ENCODE measurements at regions not wholly inside any gene's neighbourhood (a gene's known extent, or its start where the extent isn't known, plus 50 kb on each side); places are given as distances from the start of the nearest gene placed in this dataset.

DNA sequence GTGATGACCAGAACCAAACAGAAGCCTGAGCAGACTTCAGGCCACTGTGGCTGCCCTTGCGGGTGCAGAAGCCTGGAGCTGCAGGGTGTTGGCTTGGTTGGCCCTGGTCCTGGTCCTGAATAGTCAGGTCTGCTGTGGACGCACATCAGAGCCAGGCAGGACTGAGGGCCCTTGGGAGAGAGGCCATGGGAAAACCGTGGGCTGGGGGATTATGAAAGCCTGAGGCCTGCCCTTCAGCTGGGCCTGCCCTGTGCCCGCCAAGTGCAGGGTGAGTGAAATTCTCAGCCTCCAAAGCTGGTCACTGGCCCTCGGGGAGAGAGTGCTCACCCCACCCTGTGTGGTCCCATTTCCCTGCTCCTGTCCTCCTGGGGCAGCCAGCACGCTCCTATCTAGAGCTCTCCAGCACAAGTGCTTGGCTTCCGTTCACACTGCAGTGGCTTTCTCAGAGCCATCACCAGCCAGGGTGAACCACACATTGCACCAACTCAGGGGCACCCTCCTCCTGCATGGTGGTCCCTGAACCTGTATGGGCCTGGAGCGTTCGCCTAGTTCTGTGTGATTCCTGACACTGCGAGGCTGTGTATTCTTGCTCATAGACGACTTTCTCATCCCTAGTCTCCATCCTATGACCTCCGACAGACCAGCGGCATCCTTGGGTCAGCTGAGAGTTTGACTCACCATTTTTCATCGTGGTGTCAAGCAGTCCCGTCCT is 146.1 kb downstream of the TTLL2 start:
- TF ChIP-seq, protein P1, sequence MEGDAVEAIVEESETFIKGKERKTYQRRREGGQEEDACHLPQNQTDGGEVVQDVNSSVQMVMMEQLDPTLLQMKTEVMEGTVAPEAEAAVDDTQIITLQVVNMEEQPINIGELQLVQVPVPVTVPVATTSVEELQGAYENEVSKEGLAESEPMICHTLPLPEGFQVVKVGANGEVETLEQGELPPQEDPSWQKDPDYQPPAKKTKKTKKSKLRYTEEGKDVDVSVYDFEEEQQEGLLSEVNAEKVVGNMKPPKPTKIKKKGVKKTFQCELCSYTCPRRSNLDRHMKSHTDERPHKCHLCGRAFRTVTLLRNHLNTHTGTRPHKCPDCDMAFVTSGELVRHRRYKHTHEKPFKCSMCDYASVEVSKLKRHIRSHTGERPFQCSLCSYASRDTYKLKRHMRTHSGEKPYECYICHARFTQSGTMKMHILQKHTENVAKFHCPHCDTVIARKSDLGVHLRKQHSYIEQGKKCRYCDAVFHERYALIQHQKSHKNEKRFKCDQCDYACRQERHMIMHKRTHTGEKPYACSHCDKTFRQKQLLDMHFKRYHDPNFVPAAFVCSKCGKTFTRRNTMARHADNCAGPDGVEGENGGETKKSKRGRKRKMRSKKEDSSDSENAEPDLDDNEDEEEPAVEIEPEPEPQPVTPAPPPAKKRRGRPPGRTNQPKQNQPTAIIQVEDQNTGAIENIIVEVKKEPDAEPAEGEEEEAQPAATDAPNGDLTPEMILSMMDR (IDR thresholded peaks at IDR 0.05; ENCODE audit: low read depth, low read length, poor library complexity, severe bottlenecking), result no peak
- TF ChIP-seq EZH2phosphoT487 (IDR thresholded peaks at IDR 0.05; ENCODE audit: borderline replicate concordance, low read length), result no peak

All from DOHH2 (cell line).